IMR-90 (cell line): ENCODE measurements at regions not wholly inside any gene's neighbourhood (a gene's known extent, or its start where the extent isn't known, plus 50 kb on each side); places are given as distances from the start of the nearest gene placed in this dataset.

Experiments used
- ATAC-seq: fragments of 200-7000 bp; cut with Tn5 transposase; 2 replicates; pipeline ENCODE4 v1.9.1; 2020; ENCODE audit warnings: low read depth, mild to moderate bottlenecking, moderate library complexity
- BruUV-seq: library from RNA; stranded (reverse); fragments of 400-500 nt; replicated peaks from 2 replicates; lab custom pipeline; 2021; lab: Mats Ljungman, UMichigan
- CTCF ChIA-PET: fragments of 300-600 bp; formaldehyde crosslinking; extraction: SDS; loops from one replicate; lab custom pipeline; 2021; ENCODE audit warnings: antibody characterized with exemption; lab: Yijun Ruan, JAX
- POLR2A ChIA-PET: fragments of 300-600 bp; sonication (Branson Sonifier 250); formaldehyde crosslinking; loops from one replicate; lab custom pipeline; 2022; ENCODE audit warnings: antibody characterized with exemption; ENCODE audit not compliant: unreplicated experiment; lab: Charles Lee
- DNase-seq: peaks from one replicate; pipeline ENCODE4 v3.0.0; 2013
- H2AFZ ChIP-seq: replicated peaks from 2 replicates; pipeline ENCODE3; 2013; ENCODE audit warnings: low read length, mild to moderate bottlenecking; ENCODE audit not compliant: poor library complexity
- H2AK5ac ChIP-seq: 2 replicates; pipeline ENCODE4 v1.6.1; 2013; ENCODE audit warnings: low read depth, low read length, inconsistent platforms
- H2AK9ac ChIP-seq: replicated peaks from 2 replicates; pipeline ENCODE3; 2013; ENCODE audit warnings: mild to moderate bottlenecking, low read depth, low read length, moderate library complexity; ENCODE audit not compliant: poor library complexity
- H2BK120ac ChIP-seq: 2 replicates; pipeline ENCODE4 v1.6.1; 2013; ENCODE audit warnings: low read depth, low read length, inconsistent platforms
- H2BK15ac ChIP-seq: 3 replicates; pipeline ENCODE4 v1.6.1; 2013; ENCODE audit warnings: low read depth, low read length, inconsistent platforms
- H2BK20ac ChIP-seq: 2 replicates; pipeline ENCODE4 v1.6.1; 2013; ENCODE audit warnings: low read depth, mild to moderate bottlenecking, inconsistent platforms, low read length, moderate library complexity
- H2BK5ac ChIP-seq: 2 replicates; pipeline ENCODE4 v1.6.1; 2013; ENCODE audit warnings: mild to moderate bottlenecking, low read depth, low read length, inconsistent platforms; ENCODE audit not compliant: poor library complexity, severe bottlenecking
- H3K14ac ChIP-seq: replicated peaks from 2 replicates; pipeline ENCODE4 v1.6.1; 2013; ENCODE audit warnings: low read depth, low read length, inconsistent platforms
- H3K18ac ChIP-seq: 2 replicates; pipeline ENCODE4 v1.6.1; 2013; ENCODE audit warnings: low read depth, low read length, control low read depth
- H3K23ac ChIP-seq: 2 replicates; pipeline ENCODE4 v1.6.1; 2013; ENCODE audit warnings: low read depth, low read length, inconsistent platforms
- H3K27ac ChIP-seq: 2 replicates; pipeline ENCODE4 v1.5.1; 2013; ENCODE audit warnings: mild to moderate bottlenecking, control low read depth, low read length; ENCODE audit not compliant: insufficient read depth
- H3K27me3 ChIP-seq: 2 replicates; pipeline ENCODE4 v1.6.1; 2013; ENCODE audit warnings: low read length; ENCODE audit not compliant: control insufficient read depth, insufficient read depth
- H3K36me3 ChIP-seq: 2 replicates; pipeline ENCODE4 v1.6.1; 2013; ENCODE audit warnings: low read length, mixed read lengths; ENCODE audit not compliant: control insufficient read depth, insufficient read depth
- H3K4ac ChIP-seq: 2 replicates; pipeline ENCODE4 v1.6.1; 2013; ENCODE audit warnings: low read depth, low read length, inconsistent platforms
- H3K4me1 ChIP-seq: 2 replicates; pipeline ENCODE4 v1.6.1; 2013; ENCODE audit warnings: low read length, mixed read lengths; ENCODE audit not compliant: control insufficient read depth, insufficient read depth
- H3K4me2 ChIP-seq: 2 replicates; pipeline ENCODE4 v1.6.1; 2013; ENCODE audit warnings: low read depth, mild to moderate bottlenecking, control low read depth, low read length, moderate library complexity
- H3K4me3 ChIP-seq: 2 replicates; pipeline ENCODE4 v1.5.1; 2013; ENCODE audit warnings: low read depth, mild to moderate bottlenecking, control low read depth, low read length, moderate library complexity; ENCODE audit not compliant: insufficient read depth
- H3K56ac ChIP-seq: 2 replicates; pipeline ENCODE4 v1.6.1; 2013; ENCODE audit warnings: low read length, inconsistent platforms; ENCODE audit not compliant: insufficient read depth; ENCODE audit errors: extremely low read depth
- H3K79me1 ChIP-seq, 2 experiments: 2 replicates each; pipeline ENCODE4 v1.6.1; 2013; ENCODE audit warnings: low read length in 2 of 2, inconsistent platforms in 1 of 2, low read depth in 1 of 2
- H3K9ac ChIP-seq: 2 replicates; pipeline ENCODE4 v1.6.1; 2013; ENCODE audit warnings: low read depth, low read length, control low read depth
- H3K9me1 ChIP-seq: 2 replicates; pipeline ENCODE4 v1.6.1; 2013; ENCODE audit warnings: low read length, inconsistent platforms; ENCODE audit not compliant: insufficient read depth
- H3K9me3 ChIP-seq: 2 replicates; pipeline ENCODE4 v1.6.1; 2013; ENCODE audit warnings: low read length; ENCODE audit not compliant: control insufficient read depth, insufficient read depth
- H4K20me1 ChIP-seq: 2 replicates; pipeline ENCODE4 v1.6.1; 2013; ENCODE audit warnings: low read length, inconsistent platforms; ENCODE audit not compliant: insufficient read depth
- H4K5ac ChIP-seq: 2 replicates; pipeline ENCODE4 v1.6.1; 2013; ENCODE audit warnings: mild to moderate bottlenecking, low read depth, low read length, control low read depth
- H4K8ac ChIP-seq, 2 experiments: 2 replicates each; pipeline ENCODE4 v1.6.1; 2013; ENCODE audit warnings: low read depth in 2 of 2, low read length in 2 of 2, control low read depth in 1 of 2, inconsistent platforms in 1 of 2
- H4K91ac ChIP-seq: 2 replicates; pipeline ENCODE4 v1.6.1; 2013; ENCODE audit warnings: low read depth, low read length, inconsistent platforms; ENCODE audit not compliant: insufficient read depth
- BHLHE40 ChIP-seq: fragments of 150-350 bp; IDR thresholded peaks from 2 replicates; pipeline ENCODE4 v1.6.1; 2016; ENCODE audit warnings: mild to moderate bottlenecking, low read depth, low read length
- CEBPB ChIP-seq: IDR thresholded peaks from 2 replicates; pipeline ENCODE4 v1.6.1; 2012; ENCODE audit warnings: low read depth, low read length, improper control_type of control experiment
- CHD1 ChIP-seq: IDR thresholded peaks from 2 replicates; pipeline ENCODE4 v1.6.1; 2012; ENCODE audit warnings: low read depth, low read length, improper control_type of control experiment
- CTCF ChIP-seq: conservative IDR thresholded peaks from 2 replicates; pipeline ENCODE4 v1.5.1; 2012; ENCODE audit warnings: mild to moderate bottlenecking, low read depth, low read length, improper control_type of control experiment
- FOS ChIP-seq: fragments of 150-350 bp; IDR thresholded peaks from 2 replicates; pipeline ENCODE4 v1.6.1; 2016; ENCODE audit warnings: low read depth, low read length
- MAFK ChIP-seq: IDR thresholded peaks from 2 replicates; pipeline ENCODE4 v1.6.1; 2012; ENCODE audit warnings: low read depth, low read length, improper control_type of control experiment
- MAZ ChIP-seq: IDR thresholded peaks from 2 replicates; pipeline ENCODE4 v1.6.1; 2012; ENCODE audit warnings: low read depth, mild to moderate bottlenecking, low read length, improper control_type of control experiment, moderate library complexity, borderline replicate concordance
- MXI1 ChIP-seq: IDR thresholded peaks from 2 replicates; pipeline ENCODE4 v1.6.1; 2012; ENCODE audit warnings: low read depth, mild to moderate bottlenecking, low read length, moderate library complexity, borderline replicate concordance
- NFE2L2 ChIP-seq: fragments of 150-350 bp; IDR thresholded peaks from 2 replicates; pipeline ENCODE4 v1.6.1; 2016; ENCODE audit warnings: low read depth, mild to moderate bottlenecking, low read length
- POLR2A ChIP-seq: IDR thresholded peaks from 2 replicates; pipeline ENCODE4 v1.6.1; 2012; ENCODE audit warnings: mild to moderate bottlenecking, low read depth, low read length
- RAD21 ChIP-seq: IDR thresholded peaks from 2 replicates; pipeline ENCODE4 v1.6.1; 2012; ENCODE audit warnings: low read length, improper control_type of control experiment
- RCOR1 ChIP-seq: IDR thresholded peaks from 2 replicates; pipeline ENCODE4 v1.6.1; 2012; ENCODE audit warnings: mild to moderate bottlenecking, low read length, improper control_type of control experiment; ENCODE audit not compliant: insufficient replicate concordance
- RFX5 ChIP-seq: IDR thresholded peaks from 2 replicates; pipeline ENCODE4 v1.8.0; 2012; ENCODE audit warnings: low read depth, mild to moderate bottlenecking, low read length, moderate library complexity
- SMC3 ChIP-seq: fragments of 150-350 bp; IDR thresholded peaks from 2 replicates; pipeline ENCODE4 v1.6.1; 2016; ENCODE audit warnings: low read depth, mild to moderate bottlenecking, antibody characterized with exemption, low read length, moderate library complexity
- USF2 ChIP-seq: fragments of 150-350 bp; IDR thresholded peaks from 2 replicates; pipeline ENCODE4 v1.6.1; 2017; ENCODE audit warnings: mild to moderate bottlenecking, antibody characterized with exemption, low read length, low read depth
- dilution Hi-C: fragments of 300-500 bp; cut with HindIII; formaldehyde crosslinking; loops from one replicate; pipeline ENCODE4 v1.14.3; 2018; ENCODE audit warnings: low sequenced_read_pairs; ENCODE audit not compliant: unreplicated experiment
- in situ Hi-C: fragments of 300-500 bp; cut with MboI; formaldehyde crosslinking; loops from 3 replicates; pipeline ENCODE4 v1.14.3; 2019; ENCODE audit warnings: low sequenced_read_pairs, inconsistent platforms, mixed read lengths
- intact Hi-C: fragments of 100-400 bp; cut with micrococcal nuclease; formaldehyde crosslinking; loops from 2 replicates; pipeline ENCODE4 v1.10.0; 2022
- TF ChIP-seq, protein P1 (sequence below): fragments of 150-350 bp; IDR thresholded peaks from 2 replicates; pipeline ENCODE4 v1.6.1; 2016; ENCODE audit warnings: low read depth, mild to moderate bottlenecking, low read length, moderate library complexity, borderline replicate concordance

DNA sequence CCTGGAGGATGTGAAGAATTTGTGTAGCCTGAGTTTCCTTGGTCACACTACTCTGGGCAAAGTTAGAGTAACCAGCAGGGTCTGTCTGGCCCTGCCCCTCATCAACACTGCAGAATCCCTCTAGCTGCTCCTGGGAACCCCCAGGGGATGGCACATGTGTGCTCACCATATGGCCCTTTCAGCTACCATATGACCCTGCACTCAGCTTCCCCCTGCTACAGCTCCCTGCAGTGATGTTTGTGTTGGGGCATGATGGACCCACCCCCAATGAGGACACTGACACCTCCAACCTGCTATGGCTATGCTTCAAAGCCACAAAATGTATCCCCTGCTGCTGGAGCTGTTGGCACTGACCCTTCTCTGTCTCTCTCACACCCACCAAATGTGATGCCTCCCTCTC is 152.7 kb downstream of the SNX18 start:
- Histone ChIP-seq H2AFZ (peak overlapping the region; percentile 69), H3K9ac (peak overlapping the region; percentile 21; the same call in 1 of the 2 replicates), H4K8ac (peak overlapping the region in 1 of 2 experiments; percentile 83), H3K4me3 (no peak overlapping the region), H3K23ac (peak overlapping the region; percentile 97), H3K56ac (peak overlapping the region; percentile 66; the same call in 1 of the 2 replicates), H2BK5ac (peak overlapping the region; percentile 91), H3K27me3 (no peaks in the 10 kb centered on the region), H2BK20ac (peak overlapping the region; percentile 35), H4K20me1 (no peaks in the 10 kb centered on the region), H3K36me3 (no peaks in the 10 kb centered on the region), H2BK120ac (peak overlapping the region; percentile 98), H2AK5ac (peak overlapping the region; percentile 75), H3K79me1 (peaks cover 0 to 43% of the 10 kb centered on the region in 2 experiments; a peak in 2 of 4 replicates), H3K4ac (peak overlapping the region; percentile 95), H3K9me3 (no peaks in the 10 kb centered on the region), H2BK15ac (peak overlapping the region; percentile 80; the same call in 2 of the 3 replicates), H3K14ac (peak overlapping the region; percentile 94), H3K4me1 (peaks cover 24% of the 10 kb centered on the region), H3K27ac (peak overlapping the region; percentile 98), H3K18ac (peak overlapping the region; percentile 97), H4K5ac (peak overlapping the region; percentile 85), H4K91ac (peak overlapping the region; percentile 90), H3K4me2 (peak overlapping the region; percentile 43), H3K9me1 (peaks cover 19% of the 10 kb centered on the region), H2AK9ac (peak overlapping the region; percentile 70)
- DNase-seq (no peak), ATAC-seq (peak; percentile 24)
- BruUV-seq: no TSS peak
- in situ Hi-C loops (no loop called here), dilution Hi-C loops (no loop called here), intact Hi-C loops (loop anchor here (1.0 kb wide), 1 partner anchor 151 kb away; no protein-coding TSS in a partner anchor)
- ChIA-PET POLR2A (interaction anchor here (1.3 kb wide), 1 partner anchor 151 kb away, joined by 3 read pairs; no protein-coding TSS in a partner anchor), CTCF (no interaction called here)
- no peak for TF ChIP-seq MAFK
- TF ChIP-seq POLR2A: no peak
- no peak for TF ChIP-seq SMC3
- no peak for TF ChIP-seq NFE2L2
- no peak for TF ChIP-seq CTCF
- no peak for TF ChIP-seq MXI1
- TF ChIP-seq FOS: no peak
- no peak for TF ChIP-seq CEBPB
- TF ChIP-seq USF2: no peak
- TF ChIP-seq, protein P1, sequence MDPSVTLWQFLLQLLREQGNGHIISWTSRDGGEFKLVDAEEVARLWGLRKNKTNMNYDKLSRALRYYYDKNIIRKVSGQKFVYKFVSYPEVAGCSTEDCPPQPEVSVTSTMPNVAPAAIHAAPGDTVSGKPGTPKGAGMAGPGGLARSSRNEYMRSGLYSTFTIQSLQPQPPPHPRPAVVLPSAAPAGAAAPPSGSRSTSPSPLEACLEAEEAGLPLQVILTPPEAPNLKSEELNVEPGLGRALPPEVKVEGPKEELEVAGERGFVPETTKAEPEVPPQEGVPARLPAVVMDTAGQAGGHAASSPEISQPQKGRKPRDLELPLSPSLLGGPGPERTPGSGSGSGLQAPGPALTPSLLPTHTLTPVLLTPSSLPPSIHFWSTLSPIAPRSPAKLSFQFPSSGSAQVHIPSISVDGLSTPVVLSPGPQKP: no peak
- TF ChIP-seq CHD1: no peak
- TF ChIP-seq RAD21: no peak
- TF ChIP-seq RCOR1: no peak
- TF ChIP-seq BHLHE40: no peak
- no peak for TF ChIP-seq RFX5
- no peak for TF ChIP-seq MAZ
